Activated CD4-positive, alpha-beta T cell treated with anti-CD3 and anti-CD28 coated beads for 1 hour (primary cell): ENCODE measurements at regions not wholly inside any gene's neighbourhood (a gene's known extent, or its start where the extent isn't known, plus 50 kb on each side); places are given as distances from the start of the nearest gene placed in this dataset.
"Not testable (repeated sequence)": the region's sequence is repeated elsewhere in the genome, so short reads cannot be mapped to it uniquely, and the experiment has no call there.

Experiments used
- DNase-seq: peaks from one replicate; pipeline ENCODE4 v3.0.0-alpha.2; 2020

DNA sequence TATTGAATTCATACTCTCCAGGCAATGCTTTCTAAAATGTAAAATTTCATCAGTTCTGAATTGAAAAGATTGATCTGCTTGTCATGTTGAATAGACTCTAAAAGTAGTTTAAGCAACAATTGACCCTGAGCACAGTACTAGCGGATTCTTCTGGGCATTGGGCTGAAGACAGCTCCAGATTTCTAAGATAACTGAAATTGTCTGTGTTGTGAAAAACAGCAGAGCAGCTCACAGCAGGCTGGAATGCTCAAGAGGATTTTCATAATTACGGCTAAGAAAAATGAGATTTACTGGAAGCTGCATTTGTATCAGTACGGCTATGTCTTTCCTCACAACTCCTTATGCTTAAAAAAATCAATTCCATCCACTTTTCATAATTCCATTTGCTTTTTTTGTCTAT, 373.7 kb downstream of the HACE1 start:
- no peak for DNase-seq

GRCh38 chr6:104484626-104485025, 375.1 kb downstream of the HACE1 start:
- no peak for DNase-seq

- DNase-seq = no peak
These were observed 375.5 kb downstream of the HACE1 start for GRCh38 chr6:104484191-104484590.

DNA sequence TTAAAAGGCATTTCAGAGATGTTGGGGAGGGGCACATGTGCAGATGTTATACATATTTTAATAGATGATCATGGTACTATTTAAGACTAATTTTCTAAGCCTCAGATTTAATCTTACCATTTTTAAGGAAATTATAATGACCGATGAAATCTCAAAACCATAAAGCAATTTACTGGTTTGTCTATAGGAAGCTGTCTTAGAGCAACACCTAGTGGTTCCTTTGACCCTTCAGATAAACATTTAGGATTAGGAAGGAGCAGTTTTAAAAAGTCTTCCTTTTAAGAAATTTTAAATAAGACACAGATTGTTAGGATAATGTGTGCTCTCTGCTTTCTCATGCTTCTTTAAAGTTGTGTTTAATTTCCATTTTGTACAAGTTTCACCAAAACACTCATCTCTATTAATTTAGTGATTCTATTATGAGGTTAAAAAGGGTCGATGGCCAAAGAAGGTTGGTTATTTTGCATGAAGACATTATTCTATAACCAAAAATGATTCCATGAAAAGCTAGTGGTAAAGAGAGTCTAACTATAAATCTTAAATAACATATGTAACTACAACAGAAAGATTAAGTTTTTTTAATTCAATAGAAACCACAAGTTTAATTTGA, 376.4 kb downstream of the HACE1 start:
- DNase-seq = no peak

DNA sequence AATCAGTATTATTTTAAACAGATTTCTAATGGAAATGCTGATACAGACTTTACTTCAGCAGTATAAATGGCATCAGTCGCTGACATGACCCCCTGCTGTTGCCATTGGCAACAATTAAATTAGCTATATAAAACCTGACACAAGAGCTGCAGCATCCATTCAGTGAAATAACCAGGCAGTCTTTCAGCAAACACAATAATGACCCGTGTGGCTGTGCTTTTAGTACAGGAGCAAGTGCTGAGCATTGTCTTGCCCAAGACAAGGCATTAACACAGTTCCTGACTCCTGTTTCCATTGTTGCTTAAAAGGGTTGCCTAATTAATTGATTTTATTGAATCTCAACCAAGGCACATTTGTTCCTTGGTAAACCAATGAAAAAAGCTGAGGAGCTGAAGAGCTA, 382.1 kb downstream of the HACE1 start:
- no peak for DNase-seq

GRCh38 chr6:104473021-104473429, 386.7 kb downstream of the HACE1 start:
- DNase-seq = no peak

GRCh38 chr6:104472021-104472901, 387.5 kb downstream of the HACE1 start:
- DNase-seq = no peak

GRCh38 chr6:104466306-104466705, 393.4 kb downstream of the HACE1 start:
- no peak for DNase-seq

DNA sequence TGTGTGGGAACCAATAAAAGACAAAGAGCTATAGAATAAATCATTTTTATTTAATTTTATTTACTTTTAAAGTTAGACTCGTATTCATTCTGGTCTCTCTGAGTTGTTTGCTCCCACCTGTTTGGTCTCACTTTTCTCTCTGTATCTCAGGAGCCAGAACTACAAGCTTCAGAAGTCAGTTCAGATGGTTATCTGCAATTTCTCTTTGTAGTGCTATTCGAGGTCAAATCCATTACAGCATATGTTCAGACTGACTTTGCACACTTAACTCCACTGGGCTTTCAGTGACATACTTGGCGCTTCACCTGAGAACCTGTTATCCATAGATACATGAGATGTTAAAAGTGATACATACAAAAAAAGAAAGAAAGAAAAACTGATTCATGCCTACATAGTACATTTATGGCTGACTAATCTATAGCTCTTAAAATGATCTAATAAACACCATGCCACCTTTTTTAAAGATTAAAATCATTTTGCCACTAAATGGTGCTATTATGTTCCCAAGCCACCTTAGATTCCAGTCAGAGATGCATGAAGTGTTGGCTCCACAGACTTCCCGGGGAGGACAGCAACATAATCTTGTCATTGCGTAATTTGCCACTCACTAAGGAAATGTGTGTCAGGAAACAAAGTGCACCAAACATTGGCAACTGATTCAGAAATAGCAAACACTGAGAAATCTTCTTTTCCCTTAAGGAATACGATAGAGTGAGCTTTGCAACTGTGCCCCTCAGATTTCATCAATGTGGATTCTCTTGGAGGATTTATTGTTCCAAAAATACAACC, 396.7 kb downstream of the HACE1 start:
- DNase-seq = no peak

DNA sequence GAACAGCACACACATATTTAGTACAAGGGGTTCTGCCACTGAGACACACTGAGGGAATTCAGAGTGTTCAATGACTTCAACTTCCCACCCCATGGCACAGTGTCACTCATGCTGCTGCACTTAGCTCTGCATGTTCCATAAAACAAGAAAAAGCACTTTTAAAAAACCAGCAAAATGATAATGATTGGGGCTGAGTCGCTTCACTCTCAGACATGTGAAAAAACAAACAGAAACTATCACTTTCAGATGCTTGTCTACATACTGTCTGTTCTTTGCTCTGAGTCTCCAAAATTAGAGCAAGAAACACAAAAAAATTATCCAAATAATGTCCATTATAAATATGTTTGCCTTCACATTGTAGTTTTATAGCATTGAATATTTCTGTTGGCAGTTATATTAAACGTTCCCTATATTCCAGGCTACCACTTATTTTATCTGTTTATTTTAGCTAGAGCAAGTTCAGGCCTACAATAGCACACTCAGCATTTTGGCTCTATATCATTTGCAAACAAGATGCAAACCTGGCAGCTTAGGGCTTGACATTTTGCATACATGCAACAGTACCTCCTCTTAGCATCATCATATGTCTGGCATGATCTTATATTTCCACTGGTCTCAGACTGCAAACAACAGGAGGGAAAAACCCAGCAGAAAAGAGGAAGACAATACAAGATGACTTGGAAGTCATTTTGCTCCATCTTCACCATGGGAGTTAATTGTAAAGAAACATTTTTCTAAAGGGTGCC, 398.8 kb downstream of the HACE1 start:
- DNase-seq = no peak

DNA sequence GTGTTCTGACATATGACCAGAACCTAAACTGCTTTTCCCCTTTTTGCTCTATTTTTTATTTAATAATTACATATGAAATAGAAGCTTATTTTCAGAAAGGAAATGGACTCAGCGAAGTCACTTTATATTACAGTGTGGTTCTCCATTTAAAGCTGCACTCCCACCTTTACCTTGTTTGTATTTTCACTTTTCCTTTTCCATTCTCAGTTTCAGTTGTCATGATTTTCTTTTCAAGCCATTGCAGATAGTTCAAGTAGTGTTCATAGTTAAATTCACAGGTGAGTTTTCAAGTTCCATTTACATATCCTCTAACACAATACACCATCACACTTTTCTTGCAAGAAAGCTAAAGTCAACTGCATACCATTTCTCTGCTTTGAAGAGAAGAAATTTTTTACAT, 400.2 kb downstream of the HACE1 start:
- DNase-seq = no peak

GRCh38 chr6:104449918-104450317, 409.8 kb downstream of the HACE1 start:
- DNase-seq = no peak

- DNase-seq = not testable (repeated sequence)
These were observed 413.3 kb downstream of the HACE1 start for GRCh38 chr6:104446101-104447080.

GRCh38 chr6:104434519-104434918, 425.2 kb downstream of the HACE1 start:
- no peak for DNase-seq

GRCh38 chr6:104431096-104431495, 428.6 kb downstream of the HACE1 start:
- no peak for DNase-seq

DNA sequence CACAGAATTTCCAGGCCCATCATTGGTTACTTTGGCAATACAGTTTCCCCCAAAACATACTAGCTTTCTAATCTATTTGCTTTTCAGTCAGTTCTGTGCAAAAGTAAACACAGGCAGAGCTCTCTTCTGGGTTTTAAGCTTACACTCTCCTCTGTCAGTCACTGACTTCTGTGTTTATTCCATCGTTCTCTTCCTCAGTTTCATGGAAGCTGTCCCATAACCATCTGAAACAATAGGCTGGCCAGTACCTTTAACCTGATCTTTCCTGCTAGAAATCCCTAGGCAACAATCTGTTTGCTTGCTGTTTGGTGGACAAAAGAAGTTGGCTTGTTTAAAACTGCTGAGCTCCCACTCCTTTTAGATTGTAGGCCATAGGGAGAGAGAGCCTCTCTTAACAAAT, 431.5 kb downstream of the HACE1 start:
- DNase-seq = no peak

GRCh38 chr6:104423691-104424090, 436.0 kb downstream of the HACE1 start:
- no peak for DNase-seq

- no peak for DNase-seq
These were observed 438.1 kb downstream of the HACE1 start for GRCh38 chr6:104421650-104422049.

GRCh38 chr6:104418839-104419238, 440.9 kb downstream of the HACE1 start:
- no peak for DNase-seq

- DNase-seq = no peak
These were observed 441.6 kb downstream of the HACE1 start for GRCh38 chr6:104418125-104418524.

GRCh38 chr6:104414723-104415122, 445.0 kb downstream of the HACE1 start:
- DNase-seq = no peak

DNA sequence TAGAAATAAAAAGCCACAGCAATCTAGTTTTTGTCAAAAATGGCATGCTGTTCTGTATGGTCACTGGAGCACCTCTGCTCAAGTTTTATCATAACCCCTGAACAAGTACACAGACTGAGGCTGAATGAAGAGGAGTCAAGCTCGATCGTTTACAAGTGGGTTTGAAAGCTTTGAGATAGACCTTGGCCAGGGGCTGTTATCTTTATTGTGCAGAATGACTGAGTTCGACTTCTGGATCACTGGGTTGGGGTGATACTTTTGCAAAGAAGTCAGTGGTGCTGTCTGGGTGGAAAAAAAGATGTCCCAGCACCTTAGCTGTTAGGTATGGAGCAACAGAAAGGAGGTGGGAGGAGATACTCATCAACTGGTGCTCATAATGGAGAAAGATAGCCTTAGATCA, 446.0 kb downstream of the HACE1 start:
- DNase-seq = no peak
